HCT116 (cell line): ENCODE measurements at regions not wholly inside any gene's neighbourhood (a gene's known extent, or its start where the extent isn't known, plus 50 kb on each side); places are given as distances from the start of the nearest gene placed in this dataset.

Source experiments
- CEBPB ChIP-seq: IDR thresholded peaks from 2 replicates; pipeline ENCODE4 v1.6.1; 2012; ENCODE audit warnings: low read depth
- CTCF ChIP-seq, 3 experiments: fragments of 200-600 bp in 1 of 3; sonication (generic) in 1 of 3; IDR thresholded peaks in 2 of 3; conservative IDR thresholded peaks in 1 of 3; 2 replicates each; pipeline ENCODE4 v1.5.1; 2012 to 2017; ENCODE audit warnings: low read depth in 2 of 3, low read length in 2 of 3, antibody characterized with exemption in 1 of 3, borderline replicate concordance in 1 of 3, control low read depth in 1 of 3, mild to moderate bottlenecking in 1 of 3, mixed read lengths in 1 of 3, mixed run types in 1 of 3, moderate library complexity in 1 of 3; ENCODE audit not compliant: insufficient read depth in 1 of 3
- ELF1 ChIP-seq: IDR thresholded peaks from 2 replicates; pipeline ENCODE4 v1.6.1; 2012; ENCODE audit warnings: low read depth, borderline replicate concordance
- EZH2 ChIP-seq: fragments of 200-600 bp; sonication (generic); IDR thresholded peaks from 2 replicates; pipeline ENCODE4 v1.6.1; 2017; ENCODE audit warnings: antibody characterized with exemption, mixed run types
- EZH2phosphoT487 ChIP-seq: fragments of 200-600 bp; IDR thresholded peaks from 2 replicates; pipeline ENCODE4 v1.6.1; 2018; ENCODE audit warnings: antibody characterized with exemption, borderline replicate concordance
- FOSL1 ChIP-seq: IDR thresholded peaks from 2 replicates; pipeline ENCODE4 v1.6.1; 2012; ENCODE audit warnings: low read depth
- POLR2A ChIP-seq: IDR thresholded peaks from 2 replicates; pipeline ENCODE4 v1.7.0; 2011; ENCODE audit warnings: borderline replicate concordance; ENCODE audit not compliant: insufficient read depth, insufficient read length; ENCODE audit errors: extremely low read depth
- POLR2AphosphoS5 ChIP-seq: IDR thresholded peaks from 2 replicates; pipeline ENCODE4 v1.6.1; 2011; ENCODE audit warnings: mild to moderate bottlenecking, low read depth, low read length, moderate library complexity
- REST ChIP-seq: IDR thresholded peaks from 2 replicates; pipeline ENCODE4 v1.6.1; 2012; ENCODE audit warnings: low read depth
- SP1 ChIP-seq: IDR thresholded peaks from 2 replicates; pipeline ENCODE4 v1.6.1; 2012; ENCODE audit warnings: low read depth
- TCF7L2 ChIP-seq: IDR thresholded peaks from 2 replicates; pipeline ENCODE4 v1.7.0; 2011; ENCODE audit warnings: borderline replicate concordance, inconsistent platforms; ENCODE audit not compliant: insufficient read depth, insufficient read length; ENCODE audit errors: extremely low read depth
- ZFX ChIP-seq: fragments of 450-650 bp; IDR thresholded peaks from 2 replicates; pipeline ENCODE4 v1.6.1; 2017

- no peak for TF ChIP-seq EZH2phosphoT487
- TF ChIP-seq EZH2, result no peak
- TF ChIP-seq CTCF (IDR thresholded peaks at IDR 0.05 in 2 of 3, conservative IDR thresholded peaks at IDR 0.05 in 1 of 3; ENCODE audit: borderline replicate concordance in 1 of 3, insufficient read depth in 1 of 3, low read depth in 2 of 3, low read length in 2 of 3), result no peak
- TF ChIP-seq TCF7L2, result no peak
- no peak for TF ChIP-seq POLR2AphosphoS5
- no peak for TF ChIP-seq REST
- no peak for TF ChIP-seq CEBPB
- TF ChIP-seq SP1, result no peak
- TF ChIP-seq ZFX, result no peak
- no peak for TF ChIP-seq FOSL1
- TF ChIP-seq ELF1, result no peak
- no peak for TF ChIP-seq POLR2A
Measured at GRCh38 chr7:115574681-115575291, 455.8 kb downstream of the TFEC start.
